ENCODE measurements at regions not wholly inside any gene's neighbourhood (a gene's known extent, or its start where the extent isn't known, plus 50 kb on each side); places are given as distances from the start of the nearest gene placed in this dataset.

GRCh38 chr5:98540056-98540455 is 233.4 kb upstream of the RGMB start:
- H4K20me1 ChIP-seq (ENCODE audit: control insufficient read depth, insufficient read depth, low read length, poor library complexity, severe bottlenecking): no peaks in the 10 kb centered on the region
- 62% methylated on average over 1 of the region's 1 CpG for WGBS (ENCODE audit: insufficient coverage)
- ChIA-PET POLR2A (no interaction called here), CTCF (no interaction called here)
- ATAC-seq (ENCODE audit: low read depth) (no peak), DNase-seq (no peak)
- Mint-ChIP-seq H3K4me1 (no peaks in the 10 kb centered on the region), H3K27ac (no peak overlapping the region), H3K9me3 (ENCODE audit: insufficient read depth) (peaks cover 19% of the 10 kb centered on the region), H3K4me3 (no peak overlapping the region), H3K27me3 (no peaks in the 10 kb centered on the region)
- no peaks in the 10 kb centered on the region for H3K79me2 ChIP-seq (ENCODE audit: control insufficient read depth, insufficient read depth, low read length)
- H3K9ac ChIP-seq (ENCODE audit: low read length): no peak overlapping the region
- H3K4me2 ChIP-seq (replicated peaks; ENCODE audit: low read depth, low read length, poor library complexity, severe bottlenecking): no peak overlapping the region
- intact Hi-C loops (cut with micrococcal nuclease): no loop called here
- H3K9me3 ChIP-seq (ENCODE audit: control extremely low read depth in 1 of 3, control insufficient read depth in 2 of 3, insufficient read depth in 1 of 3, low read length in 2 of 3): peaks cover 0 to 6% (median 0%) of the 10 kb centered on the region in 3 donors
- H3K36me3 ChIP-seq (replicated peaks in 1 of 2; ENCODE audit: control extremely low read depth in 1 of 2, control insufficient read depth in 1 of 2, extremely low read depth in 1 of 2, insufficient read depth in 2 of 2, low read length in 1 of 2): no peaks in the 10 kb centered on the region
- no peaks in the 10 kb centered on the region for H3K4me1 ChIP-seq (ENCODE audit: control insufficient read depth in 2 of 2, insufficient read depth in 2 of 2, low read length in 2 of 2)
- H3K4me3 ChIP-seq (ENCODE audit: control extremely low read depth in 1 of 5, extremely low read depth in 1 of 5, insufficient read depth in 1 of 5, low read depth in 2 of 5, low read length in 4 of 5): no peak overlapping the region
- TF ChIP-seq, protein P1, sequence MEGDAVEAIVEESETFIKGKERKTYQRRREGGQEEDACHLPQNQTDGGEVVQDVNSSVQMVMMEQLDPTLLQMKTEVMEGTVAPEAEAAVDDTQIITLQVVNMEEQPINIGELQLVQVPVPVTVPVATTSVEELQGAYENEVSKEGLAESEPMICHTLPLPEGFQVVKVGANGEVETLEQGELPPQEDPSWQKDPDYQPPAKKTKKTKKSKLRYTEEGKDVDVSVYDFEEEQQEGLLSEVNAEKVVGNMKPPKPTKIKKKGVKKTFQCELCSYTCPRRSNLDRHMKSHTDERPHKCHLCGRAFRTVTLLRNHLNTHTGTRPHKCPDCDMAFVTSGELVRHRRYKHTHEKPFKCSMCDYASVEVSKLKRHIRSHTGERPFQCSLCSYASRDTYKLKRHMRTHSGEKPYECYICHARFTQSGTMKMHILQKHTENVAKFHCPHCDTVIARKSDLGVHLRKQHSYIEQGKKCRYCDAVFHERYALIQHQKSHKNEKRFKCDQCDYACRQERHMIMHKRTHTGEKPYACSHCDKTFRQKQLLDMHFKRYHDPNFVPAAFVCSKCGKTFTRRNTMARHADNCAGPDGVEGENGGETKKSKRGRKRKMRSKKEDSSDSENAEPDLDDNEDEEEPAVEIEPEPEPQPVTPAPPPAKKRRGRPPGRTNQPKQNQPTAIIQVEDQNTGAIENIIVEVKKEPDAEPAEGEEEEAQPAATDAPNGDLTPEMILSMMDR (IDR thresholded peaks at IDR 0.05): no peak
- TF ChIP-seq EZH2 (IDR thresholded peaks at IDR 0.05; ENCODE audit: borderline replicate concordance, insufficient read depth, low read depth, low read length, poor library complexity, severe bottlenecking): no peak
- no peak overlapping the region for H3K27ac ChIP-seq (ENCODE audit: low read length in 2 of 2)
- H3K27me3 ChIP-seq (replicated peaks in 1 of 4; ENCODE audit: control extremely low read depth in 1 of 4, control insufficient read depth in 3 of 4, insufficient read depth in 4 of 4, low read length in 3 of 4): no peaks in the 10 kb centered on the region
- no peak overlapping the region for H2AFZ ChIP-seq (ENCODE audit: insufficient read depth, low read depth, low read length, poor library complexity, severe bottlenecking)

GRCh38 chr5:98541641-98542040 is 231.8 kb upstream of the RGMB start:
- CTCF ChIA-PET: no interaction called here
- no CpG with 5 or more reads among the region's 1 CpG for WGBS (ENCODE audit: insufficient coverage)

More at GRCh38 chr5:98541641-98542040, 231.8 kb upstream of the RGMB start:
- intact Hi-C loops (cut with micrococcal nuclease): no loop called here
- Histone ChIP-seq H2AFZ (ENCODE audit: insufficient read depth, low read depth, low read length, poor library complexity, severe bottlenecking) (no peak overlapping the region), H3K27me3 (replicated peaks in 1 of 4; ENCODE audit: control extremely low read depth in 1 of 4, control insufficient read depth in 3 of 4, insufficient read depth in 4 of 4, low read length in 3 of 4) (no peaks in the 10 kb centered on the region), H3K36me3 (replicated peaks in 1 of 2; ENCODE audit: control extremely low read depth in 1 of 2, control insufficient read depth in 1 of 2, extremely low read depth in 1 of 2, insufficient read depth in 2 of 2, low read length in 1 of 2) (no peaks in the 10 kb centered on the region), H3K4me1 (ENCODE audit: control insufficient read depth in 2 of 2, insufficient read depth in 2 of 2, low read length in 2 of 2) (no peaks in the 10 kb centered on the region), H3K9ac (ENCODE audit: low read length) (no peak overlapping the region), H3K9me3 (ENCODE audit: control extremely low read depth in 1 of 3, control insufficient read depth in 2 of 3, insufficient read depth in 1 of 3, low read length in 2 of 3) (peaks cover 0 to 6% (median 0%) of the 10 kb centered on the region in 3 donors), H3K4me3 (ENCODE audit: control extremely low read depth in 1 of 5, extremely low read depth in 1 of 5, insufficient read depth in 1 of 5, low read depth in 2 of 5, low read length in 4 of 5) (no peak overlapping the region), H3K27ac (ENCODE audit: low read length in 2 of 2) (no peak overlapping the region), H3K79me2 (ENCODE audit: control insufficient read depth, insufficient read depth, low read length) (no peaks in the 10 kb centered on the region), H4K20me1 (ENCODE audit: control insufficient read depth, insufficient read depth, low read length, poor library complexity, severe bottlenecking) (no peaks in the 10 kb centered on the region), H3K4me2 (replicated peaks; ENCODE audit: low read depth, low read length, poor library complexity, severe bottlenecking) (no peak overlapping the region)
- H3K9me3 Mint-ChIP-seq (ENCODE audit: insufficient read depth): peaks cover 19% of the 10 kb centered on the region
- no peak overlapping the region for H3K27ac Mint-ChIP-seq
- ATAC-seq (ENCODE audit: low read depth): no peak
- H3K27me3 Mint-ChIP-seq: no peaks in the 10 kb centered on the region
- POLR2A ChIA-PET: no interaction called here
- no peak for TF ChIP-seq EZH2 (IDR thresholded peaks at IDR 0.05; ENCODE audit: borderline replicate concordance, insufficient read depth, low read depth, low read length, poor library complexity, severe bottlenecking)
- TF ChIP-seq, protein P1 (IDR thresholded peaks at IDR 0.05): no peak
- H3K4me1 Mint-ChIP-seq: no peaks in the 10 kb centered on the region
- no peak for DNase-seq
- H3K4me3 Mint-ChIP-seq: no peak overlapping the region
